Heart left ventricle (tissue), 13 donors: ENCODE measurements at regions not wholly inside any gene's neighbourhood (a gene's known extent, or its start where the extent isn't known, plus 50 kb on each side); places are given as distances from the start of the nearest gene placed in this dataset.

Source experiments
- POLR2A ChIP-seq, 2 donors: fragments of 450-650 bp; IDR thresholded peaks; one replicate each; pipeline ENCODE4 v1.6.1; 2017; ENCODE audit warnings: antibody characterized with exemption in 2 of 2, mild to moderate bottlenecking in 2 of 2, moderate library complexity in 2 of 2
- TF ChIP-seq, protein P1 (sequence below), 12 donors: fragments of 200-600 bp; sonication (generic) in 4 of 12; IDR thresholded peaks; one replicate each; pipeline versions ENCODE4 v1.5.0 to v1.8.0; 2018 to 2022; ENCODE audit warnings: antibody characterized with exemption in 12 of 12, mild to moderate bottlenecking in 5 of 12
- donor health status: ischemic (EF 13 %, LVEDD 7.1; RV severe dilation, severe dysfunction).
- donor health status: DM: no; HTN: yes; CAD: no.
- donor health status: DM: no; HTN: no; CAD: no.
- donor health status: ischemic (EF 25% LVEDD 6.9; RV normal size, moderate dysfunction).
- donor health status: ischemic (EF 25% LVEDD 5.7; RV mildly dilated, moderate dysfunction).
- donor health status: ischemic (EF 35%, LVEDD 5.7; RV mildly dilated, moderate dysfunction).
- donor health status: nonischemic (EF 11% LVEDD 7.7; RV severe dilation, severe dysfunction).
- donor health status: DM: yes; HTN: yes; CAD: no.
- donor health status: PGD.
- donor health status: ischemic (EF 29% LVEDD 5.4; RV normal size, mild dysfunction).
- donor health status: nonischemic (EF 23%, LVEDD 6.1; RV moderate dilation, normal function).

DNA sequence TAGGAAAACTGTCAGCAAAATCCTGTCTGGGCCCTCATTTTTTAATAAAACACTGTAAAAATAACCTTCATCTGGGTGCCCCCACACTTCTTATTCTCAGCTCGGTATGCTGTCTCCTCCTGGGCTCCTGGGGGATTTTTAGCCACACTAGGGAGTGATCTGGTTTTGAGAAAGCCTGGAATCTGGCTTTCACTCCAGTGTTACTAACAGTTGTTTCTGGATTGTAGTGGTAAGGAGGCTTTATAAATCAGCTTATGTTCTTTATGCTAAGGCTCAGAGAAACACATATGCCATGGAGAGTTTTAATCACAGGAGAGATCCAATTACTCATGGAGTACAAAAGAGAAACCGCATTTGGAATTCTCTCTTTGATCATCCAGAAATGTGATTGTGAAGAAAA lies 744.3 kb upstream of the SOX11 start:
- no peak for TF ChIP-seq POLR2A (IDR thresholded peaks at IDR 0.05)
- TF ChIP-seq, protein P1, sequence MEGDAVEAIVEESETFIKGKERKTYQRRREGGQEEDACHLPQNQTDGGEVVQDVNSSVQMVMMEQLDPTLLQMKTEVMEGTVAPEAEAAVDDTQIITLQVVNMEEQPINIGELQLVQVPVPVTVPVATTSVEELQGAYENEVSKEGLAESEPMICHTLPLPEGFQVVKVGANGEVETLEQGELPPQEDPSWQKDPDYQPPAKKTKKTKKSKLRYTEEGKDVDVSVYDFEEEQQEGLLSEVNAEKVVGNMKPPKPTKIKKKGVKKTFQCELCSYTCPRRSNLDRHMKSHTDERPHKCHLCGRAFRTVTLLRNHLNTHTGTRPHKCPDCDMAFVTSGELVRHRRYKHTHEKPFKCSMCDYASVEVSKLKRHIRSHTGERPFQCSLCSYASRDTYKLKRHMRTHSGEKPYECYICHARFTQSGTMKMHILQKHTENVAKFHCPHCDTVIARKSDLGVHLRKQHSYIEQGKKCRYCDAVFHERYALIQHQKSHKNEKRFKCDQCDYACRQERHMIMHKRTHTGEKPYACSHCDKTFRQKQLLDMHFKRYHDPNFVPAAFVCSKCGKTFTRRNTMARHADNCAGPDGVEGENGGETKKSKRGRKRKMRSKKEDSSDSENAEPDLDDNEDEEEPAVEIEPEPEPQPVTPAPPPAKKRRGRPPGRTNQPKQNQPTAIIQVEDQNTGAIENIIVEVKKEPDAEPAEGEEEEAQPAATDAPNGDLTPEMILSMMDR (IDR thresholded peaks at IDR 0.05), result no peak
